ENCODE measurements at regions not wholly inside any gene's neighbourhood (a gene's known extent, or its start where the extent isn't known, plus 50 kb on each side); places are given as distances from the start of the nearest gene placed in this dataset.
"Not testable (repeated sequence)": the region's sequence is repeated elsewhere in the genome, so short reads cannot be mapped to it uniquely, and the experiment has no call there.

- Histone ChIP-seq H3K4me3 (no peak overlapping the region), H3K27ac (no peak overlapping the region), H3K9me3 (no peaks in the 10 kb centered on the region), H3K27me3 (no peaks in the 10 kb centered on the region), H3K36me3 (no peaks in the 10 kb centered on the region), H3K4me1 (no peaks in the 10 kb centered on the region)
- intact Hi-C loops (cut with DNase I): no loop called here
- TF ChIP-seq EP300 (IDR thresholded peaks at IDR 0.05) (no peak), CTCF (IDR thresholded peaks at IDR 0.05) (no peak), POLR2A (IDR thresholded peaks at IDR 0.05) (no peak), POLR2AphosphoS5 (IDR thresholded peaks at IDR 0.05) (no peak)
- WGBS, 2 donors: 82 to 85% methylated on average over 3 of the region's 3 CpGs
- DNase-seq: no peak
These were observed 262.2 kb upstream of the MGAT5 start for GRCh38 chr2:133991606-133992168.

GRCh38 chr2:133992454-133992853 is 261.4 kb upstream of the MGAT5 start:
- WGBS, 2 donors: 69 to 77% methylated on average over 1 of the region's 1 CpG
- no peak overlapping the region for H3K27ac ChIP-seq
- no peaks in the 10 kb centered on the region for H3K9me3 ChIP-seq
- no peaks in the 10 kb centered on the region for H3K36me3 ChIP-seq
- intact Hi-C loops (cut with DNase I): no loop called here
- H3K4me3 ChIP-seq: no peak overlapping the region
- H3K4me1 ChIP-seq: no peaks in the 10 kb centered on the region
- DNase-seq: no peak
- H3K27me3 ChIP-seq: no peaks in the 10 kb centered on the region
- TF ChIP-seq POLR2A (IDR thresholded peaks at IDR 0.05): no peak
- TF ChIP-seq POLR2AphosphoS5 (IDR thresholded peaks at IDR 0.05): no peak
- no peak for TF ChIP-seq EP300 (IDR thresholded peaks at IDR 0.05)
- TF ChIP-seq CTCF (IDR thresholded peaks at IDR 0.05): no peak

- Histone ChIP-seq H3K27me3 (no peaks in the 10 kb centered on the region), H3K9me3 (no peaks in the 10 kb centered on the region), H3K4me3 (no peak overlapping the region), H3K36me3 (no peaks in the 10 kb centered on the region), H3K27ac (no peak overlapping the region), H3K4me1 (no peaks in the 10 kb centered on the region)
- no peak for DNase-seq
- 72 to 74% methylated on average over 3 of the region's 3 CpGs for WGBS, 2 donors
- intact Hi-C loops (cut with DNase I): no loop called here
- TF ChIP-seq POLR2AphosphoS5 (IDR thresholded peaks at IDR 0.05) (no peak), POLR2A (IDR thresholded peaks at IDR 0.05) (no peak), CTCF (IDR thresholded peaks at IDR 0.05) (no peak), EP300 (IDR thresholded peaks at IDR 0.05) (no peak)
These were observed 260.7 kb upstream of the MGAT5 start for GRCh38 chr2:133993160-133993559.

DNA sequence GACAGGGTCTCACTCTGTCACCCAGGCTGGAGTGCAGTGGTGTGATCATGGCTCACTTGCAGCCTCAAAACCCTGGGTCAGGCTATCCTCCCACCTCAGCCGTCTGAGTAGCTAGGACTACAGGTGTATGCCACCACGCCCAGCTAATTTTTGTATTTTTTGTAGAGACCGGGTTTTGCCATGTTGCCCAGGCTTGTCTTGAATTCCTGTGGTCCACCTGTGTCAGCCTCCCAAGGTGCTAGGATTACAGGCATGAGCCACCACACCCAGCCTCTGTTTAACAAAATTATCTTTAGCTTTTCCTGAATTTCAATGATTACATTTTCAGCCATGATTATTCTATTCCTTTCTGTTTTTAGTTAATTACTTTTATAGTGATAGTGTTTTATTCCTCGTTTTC is 255.1 kb upstream of the MGAT5 start:
- H3K27ac ChIP-seq; H3K9me3 ChIP-seq; H3K4me1 ChIP-seq; H3K36me3 ChIP-seq; DNase-seq; intact Hi-C loops (cut with DNase I); H3K27me3 ChIP-seq; H3K4me3 ChIP-seq: not testable (repeated sequence)
- WGBS, 2 donors: 75 to 89% methylated on average over 4 of the region's 4 CpGs

DNA sequence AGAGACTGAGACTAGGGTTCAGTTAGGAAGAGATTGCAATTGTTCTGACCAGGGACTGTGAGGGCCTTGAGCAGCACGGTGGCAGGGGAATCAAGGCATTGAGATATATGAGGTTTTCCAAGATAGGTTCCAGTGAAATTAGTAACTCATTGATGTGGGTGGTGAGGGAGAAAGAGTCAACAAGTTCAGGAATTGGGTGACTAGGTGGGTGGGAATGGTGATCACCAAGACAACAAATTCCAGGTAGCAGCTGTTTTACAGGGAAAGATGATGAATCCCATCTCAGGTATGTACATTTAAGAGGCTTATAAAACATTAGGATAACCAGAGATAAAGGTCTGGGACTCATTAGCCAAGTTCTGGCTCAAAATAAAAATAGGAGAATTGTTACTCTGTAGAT is 251.5 kb upstream of the MGAT5 start:
- intact Hi-C loops (cut with DNase I): no loop called here
- Histone ChIP-seq H3K9me3 (peaks cover 0 to 1% (median 0%) of the 10 kb centered on the region in 4 donors), H3K4me3 (no peak overlapping the region), H3K27ac (no peak overlapping the region), H3K27me3 (no peaks in the 10 kb centered on the region), H3K36me3 (no peaks in the 10 kb centered on the region), H3K4me1 (no peaks in the 10 kb centered on the region)
- no peak for DNase-seq
- TF ChIP-seq POLR2A (IDR thresholded peaks at IDR 0.05) (no peak), CTCF (IDR thresholded peaks at IDR 0.05) (no peak), POLR2AphosphoS5 (IDR thresholded peaks at IDR 0.05) (no peak), EP300 (IDR thresholded peaks at IDR 0.05) (no peak)
- 94 to 95% methylated on average over 1 of the region's 1 CpG for WGBS, 2 donors
